ENCODE measurements at regions not wholly inside any gene's neighbourhood (a gene's known extent, or its start where the extent isn't known, plus 50 kb on each side); places are given as distances from the start of the nearest gene placed in this dataset.

DNA sequence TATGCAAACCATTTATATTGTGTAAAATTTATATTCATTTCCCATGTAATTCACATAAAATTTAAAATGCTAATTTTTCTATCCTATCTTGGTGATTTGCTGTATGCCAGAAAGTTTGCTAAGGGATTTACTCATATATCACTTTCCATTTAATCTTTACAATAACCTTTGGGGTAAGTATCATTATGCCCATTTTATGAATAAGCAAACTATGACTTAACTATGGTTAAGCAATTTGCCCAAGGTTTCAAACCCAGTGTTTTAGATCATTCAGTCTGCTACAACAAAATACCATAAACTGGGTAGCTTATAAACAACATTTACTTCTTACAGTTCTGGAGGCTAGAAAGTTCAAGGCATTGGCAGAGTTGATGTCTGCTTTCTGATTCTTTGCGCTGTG is 246.4 kb upstream of the TMEM161B start:
- TF ChIP-seq EZH2phosphoT487 (IDR thresholded peaks at IDR 0.05; ENCODE audit: insufficient read depth, low read depth), result no peak
- no peak for TF ChIP-seq EZH2 (IDR thresholded peaks at IDR 0.05; ENCODE audit: insufficient read depth, poor library complexity, severe bottlenecking)
